ENCODE measurements at regions not wholly inside any gene's neighbourhood (a gene's known extent, or its start where the extent isn't known, plus 50 kb on each side); places are given as distances from the start of the nearest gene placed in this dataset.

DNA sequence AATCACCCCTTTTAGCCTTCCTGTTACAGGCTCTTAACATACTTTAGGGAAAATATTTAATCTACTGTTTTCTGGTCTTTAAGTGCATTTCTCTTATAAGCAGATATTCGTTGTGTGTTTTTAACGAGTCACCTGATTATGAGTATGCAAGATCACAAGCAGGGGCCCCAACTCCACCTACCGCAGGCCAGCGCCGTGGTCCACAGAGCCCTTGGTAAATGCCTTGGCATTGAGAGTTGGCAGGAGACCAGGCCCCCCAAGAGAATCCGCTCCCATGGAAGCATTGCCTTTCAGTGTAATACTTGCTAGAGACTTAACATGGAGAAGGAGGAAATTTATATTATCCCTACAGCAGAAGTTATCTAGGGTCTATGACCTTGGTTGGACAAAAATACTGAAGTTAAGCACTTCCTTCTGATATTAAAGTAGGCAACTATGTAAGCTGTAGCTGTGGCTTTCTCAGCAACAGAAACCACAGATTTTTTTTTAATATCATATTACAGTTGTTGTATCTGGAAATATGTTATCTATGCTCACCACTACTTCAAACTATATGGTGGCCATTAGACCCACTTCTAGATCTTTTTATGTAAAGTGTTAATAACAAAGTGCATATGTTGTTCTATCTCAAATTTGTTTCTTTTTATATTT, 241.8 kb upstream of the MGAT5 start:
- WGBS, 2 donors = 57 to 75% methylated on average over 5 to 6 of the region's 6 CpGs
- no peaks in the 10 kb centered on the region for H3K9me3 ChIP-seq
- TF ChIP-seq EP300 (IDR thresholded peaks at IDR 0.05) (no peak), POLR2A (IDR thresholded peaks at IDR 0.05) (no peak), POLR2AphosphoS5 (IDR thresholded peaks at IDR 0.05) (no peak), CTCF (IDR thresholded peaks at IDR 0.05) (no peak)
- DNase-seq (peak in 1 of 2 donors; percentile 25), ATAC-seq (ENCODE audit: low FRiP score in 2 of 2) (no peak)
- no peaks in the 10 kb centered on the region for H3K36me3 ChIP-seq
- H3K4me1 ChIP-seq = no peaks in the 10 kb centered on the region
- H3K27me3 ChIP-seq = no peaks in the 10 kb centered on the region
- no peak overlapping the region for H3K4me3 ChIP-seq
- H3K27ac ChIP-seq = no peak overlapping the region

DNA sequence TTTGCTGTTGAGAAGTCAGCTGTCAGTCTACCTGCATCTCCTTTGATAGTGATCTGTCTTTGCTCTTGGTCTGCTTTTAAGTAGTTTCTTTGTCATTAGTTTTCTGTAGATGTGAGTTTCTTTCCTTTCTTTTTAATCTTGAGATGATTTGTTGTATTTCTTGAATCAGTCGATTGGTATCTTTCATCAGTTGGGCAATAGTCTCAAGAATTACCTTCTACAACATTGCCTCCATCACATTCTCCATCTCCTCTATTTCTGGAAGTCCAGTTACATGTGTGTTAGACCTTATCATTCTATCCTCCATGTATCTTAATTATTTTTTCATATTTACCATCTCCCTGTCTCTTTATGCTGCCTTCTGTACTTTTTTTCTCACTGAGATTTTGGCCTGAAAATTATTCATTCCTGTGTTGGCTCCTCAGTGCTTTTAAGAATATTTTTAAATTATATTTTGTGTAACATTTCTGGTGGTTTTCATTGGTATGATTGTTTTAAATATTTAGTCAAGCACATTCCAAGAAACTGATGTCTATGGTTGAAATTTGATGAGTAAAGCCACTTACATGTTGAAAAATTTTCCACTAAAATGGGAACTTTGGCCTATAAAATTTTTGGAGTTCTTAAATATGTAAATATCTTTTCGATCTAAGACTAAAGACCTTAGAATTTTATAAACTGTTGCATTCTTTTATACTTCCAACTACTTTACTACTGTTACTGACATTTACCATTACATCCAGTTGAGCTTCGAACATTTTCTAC, 239.5 kb upstream of the MGAT5 start:
- ATAC-seq (ENCODE audit: low FRiP score in 2 of 2) = no peak
- WGBS, 2 donors = 87 to 91% methylated on average over 3 of the region's 3 CpGs
- Histone ChIP-seq H3K27me3 (no peaks in the 10 kb centered on the region), H3K9me3 (no peaks in the 10 kb centered on the region), H3K36me3 (no peaks in the 10 kb centered on the region), H3K4me1 (no peaks in the 10 kb centered on the region), H3K4me3 (no peak overlapping the region), H3K27ac (no peak overlapping the region)
- TF ChIP-seq CTCF (IDR thresholded peaks at IDR 0.05) (no peak), POLR2A (IDR thresholded peaks at IDR 0.05) (no peak), POLR2AphosphoS5 (IDR thresholded peaks at IDR 0.05) (no peak), EP300 (IDR thresholded peaks at IDR 0.05) (no peak)
- DNase-seq = no peak

GRCh38 chr2:134019871-134020270, 234.0 kb upstream of the MGAT5 start:
- H3K4me1 ChIP-seq = no peaks in the 10 kb centered on the region
- WGBS, 2 donors = 87 to 89% methylated on average over 2 of the region's 2 CpGs
- no peak for DNase-seq
- TF ChIP-seq CTCF (IDR thresholded peaks at IDR 0.05) (no peak), POLR2AphosphoS5 (IDR thresholded peaks at IDR 0.05) (no peak), POLR2A (IDR thresholded peaks at IDR 0.05) (no peak), EP300 (IDR thresholded peaks at IDR 0.05) (no peak)
- H3K27me3 ChIP-seq = no peaks in the 10 kb centered on the region
- no peaks in the 10 kb centered on the region for H3K36me3 ChIP-seq
- no peaks in the 10 kb centered on the region for H3K9me3 ChIP-seq
- no peak for ATAC-seq (ENCODE audit: low FRiP score in 2 of 2)
- no peak overlapping the region for H3K27ac ChIP-seq
- no peak overlapping the region for H3K4me3 ChIP-seq

DNA sequence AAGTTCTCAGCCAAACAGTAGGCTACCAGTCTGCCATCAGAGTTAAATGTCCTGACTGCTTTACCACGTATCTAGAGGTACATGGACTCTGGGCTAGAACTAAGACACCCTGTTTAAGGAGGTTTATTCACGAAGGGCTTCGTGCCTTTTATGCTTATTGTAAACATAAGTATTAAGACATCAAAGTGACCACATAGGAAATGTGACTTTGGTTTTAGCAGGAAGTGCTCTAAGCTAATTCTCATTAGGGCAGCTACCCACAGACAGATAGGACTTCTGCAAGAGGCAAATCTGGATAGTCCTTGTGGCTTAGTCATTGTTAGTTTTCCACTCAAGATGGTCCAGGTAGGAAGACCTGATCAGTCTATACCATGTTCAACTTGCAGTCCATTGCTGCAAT, 233.3 kb upstream of the MGAT5 start:
- Histone ChIP-seq H3K9me3 (no peaks in the 10 kb centered on the region), H3K4me3 (no peak overlapping the region), H3K27me3 (no peaks in the 10 kb centered on the region), H3K27ac (no peak overlapping the region), H3K36me3 (no peaks in the 10 kb centered on the region), H3K4me1 (no peaks in the 10 kb centered on the region)
- no peak for DNase-seq
- TF ChIP-seq POLR2AphosphoS5 (IDR thresholded peaks at IDR 0.05) (no peak), POLR2A (IDR thresholded peaks at IDR 0.05) (no peak), CTCF (IDR thresholded peaks at IDR 0.05) (no peak), EP300 (IDR thresholded peaks at IDR 0.05) (no peak)
- no peak for ATAC-seq (ENCODE audit: low FRiP score in 2 of 2)
- WGBS, 2 donors = 47 to 57% methylated on average over 3 of the region's 3 CpGs

Measured in upper lobe of left lung (tissue), 6 donors.